ENCODE measurements at regions not wholly inside any gene's neighbourhood (a gene's known extent, or its start where the extent isn't known, plus 50 kb on each side); places are given as distances from the start of the nearest gene placed in this dataset.

GRCh38 chr2:238790126-238790832, 57.6 kb upstream of the TWIST2 start:
- DNase-seq (ENCODE audit: low read depth) = no peak

DNA sequence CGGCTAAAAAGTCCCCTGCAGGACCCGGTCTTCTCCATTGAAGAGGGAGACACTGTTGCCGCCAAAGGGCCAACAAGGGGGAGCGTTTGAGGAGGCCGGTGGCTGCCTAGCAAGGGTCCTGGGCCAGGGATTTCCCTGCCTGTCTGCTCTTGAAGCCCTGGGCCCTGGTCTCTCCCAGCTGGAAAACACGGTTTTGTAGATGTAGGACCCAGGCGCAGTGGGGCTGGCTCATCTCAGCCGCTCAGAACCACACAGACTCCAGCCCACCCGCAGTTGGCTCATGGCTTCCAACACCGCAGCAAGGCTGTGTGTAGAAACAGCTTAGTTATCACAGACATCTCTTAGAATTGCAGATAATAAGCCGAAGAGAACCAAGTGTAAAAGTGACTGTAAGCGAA, 57.1 kb upstream of the TWIST2 start:
- DNase-seq (ENCODE audit: low read depth) = no peak

GRCh38 chr2:238791354-238791753, 56.5 kb upstream of the TWIST2 start:
- no peak for DNase-seq (ENCODE audit: low read depth)

GRCh38 chr2:238793306-238793705, 54.6 kb upstream of the TWIST2 start:
- DNase-seq (ENCODE audit: low read depth) = no peak

DNA sequence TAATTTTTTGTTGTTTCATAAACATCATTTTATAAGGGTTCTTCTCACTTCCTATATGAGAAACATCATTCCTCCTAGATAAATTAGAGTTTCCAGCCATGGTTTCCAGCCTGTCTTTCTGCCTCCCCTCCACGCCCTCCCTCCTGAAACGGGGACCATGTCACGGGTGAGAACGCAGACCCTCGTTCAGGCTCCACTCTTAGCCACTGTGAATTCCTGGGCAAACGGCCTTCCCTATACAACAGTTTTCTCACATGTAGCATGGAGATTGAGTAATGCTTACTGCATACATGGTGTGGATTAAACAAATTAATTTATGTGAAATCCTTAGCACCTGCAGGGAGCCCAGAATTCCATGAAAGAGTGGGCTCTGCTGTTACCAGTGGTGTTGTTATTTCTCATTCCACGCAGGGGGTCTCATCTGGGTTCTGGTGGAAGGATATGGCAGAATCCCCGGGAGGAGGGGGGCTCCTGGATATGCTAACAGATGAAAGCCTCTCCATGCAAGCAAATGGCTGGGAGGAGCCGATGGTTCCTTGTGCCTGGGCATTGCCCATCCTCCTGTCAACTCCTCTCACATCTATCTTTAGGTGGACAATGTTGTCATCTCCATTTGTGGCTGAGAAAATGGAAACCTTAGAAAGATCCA, 54.0 kb upstream of the TWIST2 start:
- DNase-seq (ENCODE audit: low read depth) = no peak

GRCh38 chr2:238796223-238796885, 51.5 kb upstream of the TWIST2 start:
- no peak for DNase-seq (ENCODE audit: low read depth)

GRCh38 chr2:238797537-238797936, 50.3 kb upstream of the TWIST2 start:
- no peak for DNase-seq (ENCODE audit: low read depth)

Data from stimulated activated CD8-positive, alpha-beta memory T cell treated with anti-CD3 and anti-CD28 coated beads, Interleukin-12 subunit alpha, Interleukin-12 subunit beta, amount 100 ng/mL, for 4 hours (primary cell).